WTC11 (cell line): ENCODE measurements at regions not wholly inside any gene's neighbourhood (a gene's known extent, or its start where the extent isn't known, plus 50 kb on each side); places are given as distances from the start of the nearest gene placed in this dataset.

Source experiments
- ATAC-seq: fragments of 200-7000 bp; cut with Tn5 transposase; 2 replicates; pipeline ENCODE4 v1.10.0; 2021; ENCODE audit warnings: mild to moderate bottlenecking, moderate library complexity
- CTCF ChIA-PET: fragments of 300-600 bp; sonication (Branson Sonifier 250); formaldehyde crosslinking; loops from one replicate; lab custom pipeline; 2021; ENCODE audit warnings: antibody characterized with exemption; lab: Charles Lee
- POLR2A ChIA-PET: fragments of 350-600 bp; sonication (Branson Sonifier 250); formaldehyde crosslinking; loops from one replicate; lab custom pipeline; 2021; ENCODE audit warnings: antibody characterized with exemption; lab: Charles Lee
- DNase-seq: peaks from one replicate; pipeline ENCODE4 v3.0.0; 2021; ENCODE audit warnings: low spot score
- H3K27ac Mint-ChIP-seq: 2 replicates; pipeline ENCODE4 v1.8.0; 2021; ENCODE audit warnings: mixed read lengths
- H3K27me3 Mint-ChIP-seq: 2 replicates; pipeline ENCODE4 v1.8.0; 2021; ENCODE audit warnings: low read depth, mild to moderate bottlenecking, moderate library complexity, mixed read lengths
- H3K36me3 Mint-ChIP-seq: 2 replicates; pipeline ENCODE4 v1.8.0; 2021; ENCODE audit warnings: mixed read lengths
- H3K4me1 Mint-ChIP-seq: 2 replicates; pipeline ENCODE4 v1.8.0; 2022; ENCODE audit warnings: mixed read lengths
- H3K4me3 Mint-ChIP-seq: 2 replicates; pipeline ENCODE4 v1.8.0; 2021; ENCODE audit warnings: mild to moderate bottlenecking, moderate library complexity, mixed read lengths
- H3K9me3 Mint-ChIP-seq: 2 replicates; pipeline ENCODE4 v1.8.0; 2021; ENCODE audit warnings: mixed read lengths
- CREB1 ChIP-seq: sonication (generic); formaldehyde crosslinking; IDR thresholded peaks from 2 replicates; pipeline ENCODE4 v1.8.0; 2023; ENCODE audit warnings: mild to moderate bottlenecking, missing genetic modification reagents
- ESRRA ChIP-seq: sonication (generic); formaldehyde crosslinking; IDR thresholded peaks from 2 replicates; pipeline ENCODE4 v1.8.1; 2022; ENCODE audit warnings: mild to moderate bottlenecking, missing genetic modification reagents, borderline replicate concordance
- FOXJ3 ChIP-seq: sonication (generic); formaldehyde crosslinking; IDR thresholded peaks from 2 replicates; pipeline ENCODE4 v1.9.0; 2021; ENCODE audit warnings: missing genetic modification reagents, mild to moderate bottlenecking, borderline replicate concordance
- GRHL2 ChIP-seq: fragments of 250-450 bp; sonication (Bioruptor Pico); IDR thresholded peaks from 2 replicates; pipeline ENCODE4 v1.8.0; 2022; ENCODE audit warnings: mild to moderate bottlenecking, moderate library complexity; ENCODE audit not compliant: insufficient replicate concordance, severe bottlenecking
- IRF2 ChIP-seq: sonication (generic); formaldehyde crosslinking; IDR thresholded peaks from 2 replicates; pipeline ENCODE4 v1.8.0; 2022; ENCODE audit warnings: low read depth, missing genetic modification reagents, borderline replicate concordance
- NFYB ChIP-seq: sonication (generic); formaldehyde crosslinking; conservative IDR thresholded peaks from 2 replicates; pipeline ENCODE4 v1.8.0; 2022; ENCODE audit warnings: low read depth, missing genetic modification reagents
- ZBTB21 ChIP-seq: sonication (generic); formaldehyde crosslinking; IDR thresholded peaks from 2 replicates; pipeline ENCODE4 v1.8.1; 2023; ENCODE audit warnings: mild to moderate bottlenecking, missing genetic modification reagents, borderline replicate concordance
- TF ChIP-seq, protein P1 (sequence below): sonication (generic); formaldehyde crosslinking; IDR thresholded peaks from 2 replicates; pipeline ENCODE4 v1.8.0; 2022; ENCODE audit warnings: mild to moderate bottlenecking, missing genetic modification reagents
- TF ChIP-seq, protein P2 (sequence below): sonication (generic); formaldehyde crosslinking; IDR thresholded peaks from 2 replicates; pipeline ENCODE4 v1.8.1; 2022; ENCODE audit warnings: mild to moderate bottlenecking, missing genetic modification reagents, moderate library complexity, borderline replicate concordance
- TF ChIP-seq, protein P3 (sequence below): fragments of 250-450 bp; sonication (Bioruptor Pico); IDR thresholded peaks from 2 replicates; pipeline ENCODE4 v1.9.0; 2021; ENCODE audit warnings: mild to moderate bottlenecking, borderline replicate concordance
- TF ChIP-seq, protein P4 (sequence below): fragments of 200-600 bp; IDR thresholded peaks from 2 replicates; pipeline ENCODE4 v1.8.0; 2022; ENCODE audit warnings: antibody characterized with exemption
- TF ChIP-seq, protein P5 (sequence below): sonication (generic); formaldehyde crosslinking; IDR thresholded peaks from 2 replicates; pipeline ENCODE4 v1.8.0; 2022; ENCODE audit warnings: mild to moderate bottlenecking, missing genetic modification reagents
- TF ChIP-seq, protein P6 (sequence below): fragments of 250-450 bp; sonication (Bioruptor Pico); IDR thresholded peaks from 2 replicates; pipeline ENCODE4 v1.9.0; 2021; ENCODE audit warnings: mild to moderate bottlenecking
- TF ChIP-seq, protein P7 (sequence below): sonication (generic); formaldehyde crosslinking; IDR thresholded peaks from 2 replicates; pipeline ENCODE4 v1.8.1; 2023; ENCODE audit warnings: mild to moderate bottlenecking, missing genetic modification reagents
- TF ChIP-seq, protein P8 (sequence below): sonication (generic); formaldehyde crosslinking; IDR thresholded peaks from 2 replicates; pipeline ENCODE4 v1.8.0; 2022; ENCODE audit warnings: mild to moderate bottlenecking, missing genetic modification reagents
- TF ChIP-seq, protein P9 (sequence below): sonication (generic); formaldehyde crosslinking; IDR thresholded peaks from 2 replicates; pipeline ENCODE4 v1.8.1; 2023; ENCODE audit warnings: mild to moderate bottlenecking, missing genetic modification reagents, moderate library complexity

DNA sequence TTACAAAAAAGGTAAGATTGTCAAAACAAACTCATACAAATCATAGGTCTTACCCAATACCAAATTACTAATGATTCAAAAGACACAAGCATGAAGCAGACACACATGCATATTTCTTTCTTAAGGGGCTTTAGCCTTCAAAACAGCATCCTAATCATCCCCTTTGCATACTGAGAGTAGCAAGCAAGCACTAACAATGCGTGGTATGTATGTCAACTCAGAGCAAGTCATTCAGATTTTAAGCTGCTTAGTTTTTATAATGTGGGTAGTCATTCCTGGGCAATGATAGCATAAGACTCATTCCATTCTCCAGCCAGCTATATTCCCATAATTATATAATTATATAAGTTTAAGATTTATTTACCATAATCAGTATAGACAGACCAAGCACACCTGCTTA is 219.6 kb downstream of the DKK2 start (continued):
- TF ChIP-seq ZBTB21 (CRISPR knock-in tag) (no peak), FOXJ3 (CRISPR knock-in tag) (no peak), NFYB (CRISPR knock-in tag) (no peak)
- TF ChIP-seq, protein P1, sequence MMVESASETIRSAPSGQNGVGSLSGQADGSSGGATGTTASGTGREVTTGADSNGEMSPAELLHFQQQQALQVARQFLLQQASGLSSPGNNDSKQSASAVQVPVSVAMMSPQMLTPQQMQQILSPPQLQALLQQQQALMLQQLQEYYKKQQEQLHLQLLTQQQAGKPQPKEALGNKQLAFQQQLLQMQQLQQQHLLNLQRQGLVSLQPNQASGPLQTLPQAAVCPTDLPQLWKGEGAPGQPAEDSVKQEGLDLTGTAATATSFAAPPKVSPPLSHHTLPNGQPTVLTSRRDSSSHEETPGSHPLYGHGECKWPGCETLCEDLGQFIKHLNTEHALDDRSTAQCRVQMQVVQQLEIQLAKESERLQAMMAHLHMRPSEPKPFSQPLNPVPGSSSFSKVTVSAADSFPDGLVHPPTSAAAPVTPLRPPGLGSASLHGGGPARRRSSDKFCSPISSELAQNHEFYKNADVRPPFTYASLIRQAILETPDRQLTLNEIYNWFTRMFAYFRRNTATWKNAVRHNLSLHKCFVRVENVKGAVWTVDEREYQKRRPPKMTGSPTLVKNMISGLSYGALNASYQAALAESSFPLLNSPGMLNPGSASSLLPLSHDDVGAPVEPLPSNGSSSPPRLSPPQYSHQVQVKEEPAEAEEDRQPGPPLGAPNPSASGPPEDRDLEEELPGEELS: no peak
- TF ChIP-seq, protein P2, sequence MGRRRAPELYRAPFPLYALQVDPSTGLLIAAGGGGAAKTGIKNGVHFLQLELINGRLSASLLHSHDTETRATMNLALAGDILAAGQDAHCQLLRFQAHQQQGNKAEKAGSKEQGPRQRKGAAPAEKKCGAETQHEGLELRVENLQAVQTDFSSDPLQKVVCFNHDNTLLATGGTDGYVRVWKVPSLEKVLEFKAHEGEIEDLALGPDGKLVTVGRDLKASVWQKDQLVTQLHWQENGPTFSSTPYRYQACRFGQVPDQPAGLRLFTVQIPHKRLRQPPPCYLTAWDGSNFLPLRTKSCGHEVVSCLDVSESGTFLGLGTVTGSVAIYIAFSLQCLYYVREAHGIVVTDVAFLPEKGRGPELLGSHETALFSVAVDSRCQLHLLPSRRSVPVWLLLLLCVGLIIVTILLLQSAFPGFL (CRISPR knock-in tag): no peak
- TF ChIP-seq, all 79 proteins: peak for 0

DNA sequence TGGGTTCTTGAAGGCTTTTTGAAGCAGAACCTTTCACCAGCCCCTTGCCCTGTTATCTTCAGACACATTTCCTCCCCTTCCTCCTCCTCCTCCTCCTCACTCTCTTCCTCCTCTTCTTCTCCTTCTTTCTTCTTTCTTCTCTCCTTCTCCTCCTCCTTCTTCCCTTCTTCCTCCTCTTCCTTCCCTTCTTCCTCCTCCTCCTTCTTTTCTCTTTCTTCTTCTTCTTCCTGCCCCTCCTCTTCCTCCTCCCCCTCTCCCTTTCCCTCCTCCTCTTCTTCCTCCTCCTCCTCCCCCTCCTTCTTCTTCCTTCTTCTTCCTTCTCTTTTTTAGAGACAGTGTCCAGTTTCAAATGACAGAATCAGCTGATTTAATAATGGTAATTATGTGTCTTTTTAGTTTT is 226.0 kb downstream of the DKK2 start:
- DNase-seq (no peak), ATAC-seq (no peak)
- ChIA-PET POLR2A (no interaction called here), CTCF (interaction anchor here (0.7 kb wide), 1 partner anchor 377 kb away, joined by 3 read pairs; no protein-coding TSS in a partner anchor)
- H3K9me3 Mint-ChIP-seq: no peaks in the 10 kb centered on the region
- no peaks in the 10 kb centered on the region for H3K36me3 Mint-ChIP-seq
- no peak overlapping the region for H3K4me3 Mint-ChIP-seq
- no peak overlapping the region for H3K27ac Mint-ChIP-seq
- TF ChIP-seq, protein P3, sequence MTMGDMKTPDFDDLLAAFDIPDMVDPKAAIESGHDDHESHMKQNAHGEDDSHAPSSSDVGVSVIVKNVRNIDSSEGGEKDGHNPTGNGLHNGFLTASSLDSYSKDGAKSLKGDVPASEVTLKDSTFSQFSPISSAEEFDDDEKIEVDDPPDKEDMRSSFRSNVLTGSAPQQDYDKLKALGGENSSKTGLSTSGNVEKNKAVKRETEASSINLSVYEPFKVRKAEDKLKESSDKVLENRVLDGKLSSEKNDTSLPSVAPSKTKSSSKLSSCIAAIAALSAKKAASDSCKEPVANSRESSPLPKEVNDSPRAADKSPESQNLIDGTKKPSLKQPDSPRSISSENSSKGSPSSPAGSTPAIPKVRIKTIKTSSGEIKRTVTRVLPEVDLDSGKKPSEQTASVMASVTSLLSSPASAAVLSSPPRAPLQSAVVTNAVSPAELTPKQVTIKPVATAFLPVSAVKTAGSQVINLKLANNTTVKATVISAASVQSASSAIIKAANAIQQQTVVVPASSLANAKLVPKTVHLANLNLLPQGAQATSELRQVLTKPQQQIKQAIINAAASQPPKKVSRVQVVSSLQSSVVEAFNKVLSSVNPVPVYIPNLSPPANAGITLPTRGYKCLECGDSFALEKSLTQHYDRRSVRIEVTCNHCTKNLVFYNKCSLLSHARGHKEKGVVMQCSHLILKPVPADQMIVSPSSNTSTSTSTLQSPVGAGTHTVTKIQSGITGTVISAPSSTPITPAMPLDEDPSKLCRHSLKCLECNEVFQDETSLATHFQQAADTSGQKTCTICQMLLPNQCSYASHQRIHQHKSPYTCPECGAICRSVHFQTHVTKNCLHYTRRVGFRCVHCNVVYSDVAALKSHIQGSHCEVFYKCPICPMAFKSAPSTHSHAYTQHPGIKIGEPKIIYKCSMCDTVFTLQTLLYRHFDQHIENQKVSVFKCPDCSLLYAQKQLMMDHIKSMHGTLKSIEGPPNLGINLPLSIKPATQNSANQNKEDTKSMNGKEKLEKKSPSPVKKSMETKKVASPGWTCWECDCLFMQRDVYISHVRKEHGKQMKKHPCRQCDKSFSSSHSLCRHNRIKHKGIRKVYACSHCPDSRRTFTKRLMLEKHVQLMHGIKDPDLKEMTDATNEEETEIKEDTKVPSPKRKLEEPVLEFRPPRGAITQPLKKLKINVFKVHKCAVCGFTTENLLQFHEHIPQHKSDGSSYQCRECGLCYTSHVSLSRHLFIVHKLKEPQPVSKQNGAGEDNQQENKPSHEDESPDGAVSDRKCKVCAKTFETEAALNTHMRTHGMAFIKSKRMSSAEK (CRISPR knock-in tag): no peak
- TF ChIP-seq, protein P4, sequence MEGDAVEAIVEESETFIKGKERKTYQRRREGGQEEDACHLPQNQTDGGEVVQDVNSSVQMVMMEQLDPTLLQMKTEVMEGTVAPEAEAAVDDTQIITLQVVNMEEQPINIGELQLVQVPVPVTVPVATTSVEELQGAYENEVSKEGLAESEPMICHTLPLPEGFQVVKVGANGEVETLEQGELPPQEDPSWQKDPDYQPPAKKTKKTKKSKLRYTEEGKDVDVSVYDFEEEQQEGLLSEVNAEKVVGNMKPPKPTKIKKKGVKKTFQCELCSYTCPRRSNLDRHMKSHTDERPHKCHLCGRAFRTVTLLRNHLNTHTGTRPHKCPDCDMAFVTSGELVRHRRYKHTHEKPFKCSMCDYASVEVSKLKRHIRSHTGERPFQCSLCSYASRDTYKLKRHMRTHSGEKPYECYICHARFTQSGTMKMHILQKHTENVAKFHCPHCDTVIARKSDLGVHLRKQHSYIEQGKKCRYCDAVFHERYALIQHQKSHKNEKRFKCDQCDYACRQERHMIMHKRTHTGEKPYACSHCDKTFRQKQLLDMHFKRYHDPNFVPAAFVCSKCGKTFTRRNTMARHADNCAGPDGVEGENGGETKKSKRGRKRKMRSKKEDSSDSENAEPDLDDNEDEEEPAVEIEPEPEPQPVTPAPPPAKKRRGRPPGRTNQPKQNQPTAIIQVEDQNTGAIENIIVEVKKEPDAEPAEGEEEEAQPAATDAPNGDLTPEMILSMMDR: no peak
- TF ChIP-seq, protein P5, sequence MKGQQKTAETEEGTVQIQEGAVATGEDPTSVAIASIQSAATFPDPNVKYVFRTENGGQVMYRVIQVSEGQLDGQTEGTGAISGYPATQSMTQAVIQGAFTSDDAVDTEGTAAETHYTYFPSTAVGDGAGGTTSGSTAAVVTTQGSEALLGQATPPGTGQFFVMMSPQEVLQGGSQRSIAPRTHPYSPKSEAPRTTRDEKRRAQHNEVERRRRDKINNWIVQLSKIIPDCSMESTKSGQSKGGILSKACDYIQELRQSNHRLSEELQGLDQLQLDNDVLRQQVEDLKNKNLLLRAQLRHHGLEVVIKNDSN (CRISPR knock-in tag): no peak
- no peaks in the 10 kb centered on the region for H3K27me3 Mint-ChIP-seq
- H3K4me1 Mint-ChIP-seq: no peaks in the 10 kb centered on the region

DNA sequence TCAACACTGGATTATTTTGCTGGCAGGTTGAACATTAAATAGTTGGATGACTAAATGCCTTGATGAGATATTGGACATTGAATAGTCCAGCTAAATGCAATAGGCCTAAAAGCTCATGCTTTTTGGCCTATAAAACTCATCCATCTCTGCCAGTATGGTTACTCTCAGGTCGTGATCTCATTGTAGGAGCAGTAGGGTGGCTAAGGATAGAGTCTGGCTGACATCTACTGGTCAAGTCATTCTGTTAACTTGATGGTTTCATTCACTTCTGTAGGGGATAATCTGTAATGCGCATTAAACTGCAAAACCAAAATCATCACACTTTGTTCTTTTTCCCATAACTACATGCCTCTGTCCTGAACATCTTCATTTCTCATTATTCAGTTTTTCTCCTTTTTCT is 227.0 kb downstream of the DKK2 start:
- no peak overlapping the region for H3K27ac Mint-ChIP-seq
- ChIA-PET CTCF (interaction anchor here (0.6 to 1.0 kb wide), 5 partner anchors 117 to 480 kb away, joined by 3 to 8 read pairs (median 3); no protein-coding TSS in a partner anchor), POLR2A (no interaction called here)
- DNase-seq: no peak
- H3K4me1 Mint-ChIP-seq: no peaks in the 10 kb centered on the region
- no peaks in the 10 kb centered on the region for H3K27me3 Mint-ChIP-seq
- no peaks in the 10 kb centered on the region for H3K9me3 Mint-ChIP-seq
- H3K36me3 Mint-ChIP-seq: no peaks in the 10 kb centered on the region
- ATAC-seq: peak; percentile 93
- no peak overlapping the region for H3K4me3 Mint-ChIP-seq
- TF ChIP-seq, protein P2 (CRISPR knock-in tag): no peak
- TF ChIP-seq IRF2 (CRISPR knock-in tag) (no peak), ESRRA (no peak), CREB1 (CRISPR knock-in tag) (no peak), GRHL2 (CRISPR knock-in tag) (no peak)
- TF ChIP-seq, protein P6, sequence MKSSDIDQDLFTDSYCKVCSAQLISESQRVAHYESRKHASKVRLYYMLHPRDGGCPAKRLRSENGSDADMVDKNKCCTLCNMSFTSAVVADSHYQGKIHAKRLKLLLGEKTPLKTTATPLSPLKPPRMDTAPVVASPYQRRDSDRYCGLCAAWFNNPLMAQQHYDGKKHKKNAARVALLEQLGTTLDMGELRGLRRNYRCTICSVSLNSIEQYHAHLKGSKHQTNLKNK (CRISPR knock-in tag): no peak
- TF ChIP-seq, protein P7, sequence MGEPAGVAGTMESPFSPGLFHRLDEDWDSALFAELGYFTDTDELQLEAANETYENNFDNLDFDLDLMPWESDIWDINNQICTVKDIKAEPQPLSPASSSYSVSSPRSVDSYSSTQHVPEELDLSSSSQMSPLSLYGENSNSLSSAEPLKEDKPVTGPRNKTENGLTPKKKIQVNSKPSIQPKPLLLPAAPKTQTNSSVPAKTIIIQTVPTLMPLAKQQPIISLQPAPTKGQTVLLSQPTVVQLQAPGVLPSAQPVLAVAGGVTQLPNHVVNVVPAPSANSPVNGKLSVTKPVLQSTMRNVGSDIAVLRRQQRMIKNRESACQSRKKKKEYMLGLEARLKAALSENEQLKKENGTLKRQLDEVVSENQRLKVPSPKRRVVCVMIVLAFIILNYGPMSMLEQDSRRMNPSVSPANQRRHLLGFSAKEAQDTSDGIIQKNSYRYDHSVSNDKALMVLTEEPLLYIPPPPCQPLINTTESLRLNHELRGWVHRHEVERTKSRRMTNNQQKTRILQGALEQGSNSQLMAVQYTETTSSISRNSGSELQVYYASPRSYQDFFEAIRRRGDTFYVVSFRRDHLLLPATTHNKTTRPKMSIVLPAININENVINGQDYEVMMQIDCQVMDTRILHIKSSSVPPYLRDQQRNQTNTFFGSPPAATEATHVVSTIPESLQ (CRISPR knock-in tag): no peak
- TF ChIP-seq, protein P8, sequence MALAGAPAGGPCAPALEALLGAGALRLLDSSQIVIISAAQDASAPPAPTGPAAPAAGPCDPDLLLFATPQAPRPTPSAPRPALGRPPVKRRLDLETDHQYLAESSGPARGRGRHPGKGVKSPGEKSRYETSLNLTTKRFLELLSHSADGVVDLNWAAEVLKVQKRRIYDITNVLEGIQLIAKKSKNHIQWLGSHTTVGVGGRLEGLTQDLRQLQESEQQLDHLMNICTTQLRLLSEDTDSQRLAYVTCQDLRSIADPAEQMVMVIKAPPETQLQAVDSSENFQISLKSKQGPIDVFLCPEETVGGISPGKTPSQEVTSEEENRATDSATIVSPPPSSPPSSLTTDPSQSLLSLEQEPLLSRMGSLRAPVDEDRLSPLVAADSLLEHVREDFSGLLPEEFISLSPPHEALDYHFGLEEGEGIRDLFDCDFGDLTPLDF (CRISPR knock-in tag): no peak
- TF ChIP-seq, protein P9, sequence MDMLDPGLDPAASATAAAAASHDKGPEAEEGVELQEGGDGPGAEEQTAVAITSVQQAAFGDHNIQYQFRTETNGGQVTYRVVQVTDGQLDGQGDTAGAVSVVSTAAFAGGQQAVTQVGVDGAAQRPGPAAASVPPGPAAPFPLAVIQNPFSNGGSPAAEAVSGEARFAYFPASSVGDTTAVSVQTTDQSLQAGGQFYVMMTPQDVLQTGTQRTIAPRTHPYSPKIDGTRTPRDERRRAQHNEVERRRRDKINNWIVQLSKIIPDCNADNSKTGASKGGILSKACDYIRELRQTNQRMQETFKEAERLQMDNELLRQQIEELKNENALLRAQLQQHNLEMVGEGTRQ (CRISPR knock-in tag): no peak
